ENCODE measurements at regions not wholly inside any gene's neighbourhood (a gene's known extent, or its start where the extent isn't known, plus 50 kb on each side); places are given as distances from the start of the nearest gene placed in this dataset.

- no peak overlapping the region for H3K4me3 ChIP-seq (ENCODE audit: low read depth, low read length)
- TF ChIP-seq CTCF (IDR thresholded peaks at IDR 0.05; ENCODE audit: low read depth, low read length) = no peak
These were observed 73.1 kb downstream of the KLF6 start for GRCh38 chr10:3711918-3712317.

- TF ChIP-seq CTCF (IDR thresholded peaks at IDR 0.05; ENCODE audit: low read depth, low read length) = no peak
These were observed 74.2 kb downstream of the KLF6 start for GRCh38 chr10:3710764-3711163.

GRCh38 chr10:3709456-3710060 lies 75.5 kb downstream of the KLF6 start:
- TF ChIP-seq CTCF (IDR thresholded peaks at IDR 0.05; ENCODE audit: low read depth, low read length) = no peak
- H3K4me3 ChIP-seq (ENCODE audit: low read depth, low read length) = no peak overlapping the region

More at GRCh38 chr10:3710764-3711163, 74.2 kb downstream of the KLF6 start:
- no peak overlapping the region for H3K4me3 ChIP-seq (ENCODE audit: low read depth, low read length)

GRCh38 chr10:3708852-3709251 lies 76.2 kb downstream of the KLF6 start:
- no peak for TF ChIP-seq CTCF (IDR thresholded peaks at IDR 0.05; ENCODE audit: low read depth, low read length)
- H3K4me3 ChIP-seq (ENCODE audit: low read depth, low read length) = no peak overlapping the region

GRCh38 chr10:3704565-3705325 lies 80.3 kb downstream of the KLF6 start:
- H3K4me3 ChIP-seq (ENCODE audit: low read depth, low read length) = no peak overlapping the region
- TF ChIP-seq CTCF (IDR thresholded peaks at IDR 0.05; ENCODE audit: low read depth, low read length) = no peak

- TF ChIP-seq CTCF (IDR thresholded peaks at IDR 0.05; ENCODE audit: low read depth, low read length) = no peak
- H3K4me3 ChIP-seq (ENCODE audit: low read depth, low read length) = no peak overlapping the region
These were observed 82.4 kb downstream of the KLF6 start for GRCh38 chr10:3702569-3702968.

- no peak for TF ChIP-seq CTCF (IDR thresholded peaks at IDR 0.05; ENCODE audit: low read depth, low read length)
- H3K4me3 ChIP-seq (ENCODE audit: low read depth, low read length) = no peak overlapping the region
These were observed 82.9 kb downstream of the KLF6 start for GRCh38 chr10:3702056-3702546.

Data from WI38 (cell line).